GM12878 (cell line): ENCODE measurements at regions not wholly inside any gene's neighbourhood (a gene's known extent, or its start where the extent isn't known, plus 50 kb on each side); places are given as distances from the start of the nearest gene placed in this dataset.

Experiments
- ATAC-seq: fragments of 200-7000 bp; cut with Tn5 transposase; 3 replicates; pipeline ENCODE4 v1.9.1; 2020; ENCODE audit warnings: mild to moderate bottlenecking, moderate library complexity
- BruUV-seq: library from RNA; stranded (reverse); fragments of 400-500 nt; replicated peaks from 2 replicates; lab custom pipeline; 2021; lab: Mats Ljungman, UMichigan
- CTCF ChIA-PET: fragments of 300-600 bp; sonication (Branson Sonifier 250); formaldehyde crosslinking; extraction: SDS; loops from one replicate; lab custom pipeline; 2021; ENCODE audit warnings: inconsistent platforms; lab: Yijun Ruan, JAX
- POLR2A ChIA-PET: fragments of 350-600 bp; formaldehyde crosslinking; extraction: SDS; loops from one replicate; lab custom pipeline; 2021; ENCODE audit warnings: inconsistent platforms; lab: Charles Lee
- RAD21 ChIA-PET: fragments of 300-600 bp; sonication (Branson Sonifier 250); formaldehyde crosslinking; loops from one replicate; lab custom pipeline; 2023; ENCODE audit warnings: antibody characterized with exemption; ENCODE audit not compliant: unreplicated experiment; lab: Charles Lee
- SMC1A ChIA-PET: fragments of 300-600 bp; sonication (Branson Sonifier 250); formaldehyde crosslinking; loops from one replicate; lab custom pipeline; 2023; ENCODE audit not compliant: unreplicated experiment, uncharacterized antibody; lab: Charles Lee
- DNase-seq: peaks from one replicate; pipeline ENCODE4 v3.0.0-alpha.2; 2011; ENCODE audit warnings: low read depth, low spot score
- FAIRE-seq: peaks from 3 replicates; lab custom pipeline; 2011; peaks lifted over from hg19 to GRCh38; lab: Jason Lieb, UNC
- H2AFZ ChIP-seq: 2 replicates; pipeline ENCODE4 v1.6.0; 2011; ENCODE audit warnings: low read depth, low read length, control low read depth; ENCODE audit not compliant: control insufficient read depth
- H3K27ac ChIP-seq: 2 replicates; pipeline ENCODE4 v1.5.1; 2011; ENCODE audit warnings: control low read depth; ENCODE audit not compliant: control insufficient read depth, insufficient read depth
- H3K27me3 ChIP-seq, 2 experiments: replicated peaks in 1 of 2; 2 replicates each; pipeline versions ENCODE4 v1.6.0 to v1.6.1; 2011; ENCODE audit warnings: low read length in 1 of 2; ENCODE audit not compliant: control insufficient read depth in 2 of 2, insufficient read depth in 2 of 2
- H3K36me3 ChIP-seq, 2 experiments: 2 replicates each; pipeline ENCODE4 v1.5.1; 2011; ENCODE audit warnings: low read length in 1 of 2; ENCODE audit not compliant: control insufficient read depth in 2 of 2, insufficient read depth in 2 of 2
- H3K4me1 ChIP-seq: 2 replicates; pipeline ENCODE4 v1.6.1; 2011; ENCODE audit warnings: mild to moderate bottlenecking, low read length, moderate library complexity, mixed read lengths; ENCODE audit not compliant: control insufficient read depth, insufficient read depth
- H3K4me2 ChIP-seq: 2 replicates; pipeline ENCODE4 v1.6.0; 2011; ENCODE audit warnings: control low read depth; ENCODE audit not compliant: control insufficient read depth, insufficient read depth
- H3K4me3 ChIP-seq: fragments of 200-600 bp; sonication (generic); 2 replicates; pipeline ENCODE4 v1.5.1; 2016
- H3K79me2 ChIP-seq: 2 replicates; pipeline ENCODE4 v1.6.0; 2011; ENCODE audit warnings: low read length; ENCODE audit not compliant: control insufficient read depth, insufficient read depth
- H3K9ac ChIP-seq: 2 replicates; pipeline ENCODE4 v1.8.0; 2011; ENCODE audit warnings: low read length, control low read depth, mixed read lengths; ENCODE audit not compliant: control insufficient read depth, insufficient read depth
- H3K9me3 ChIP-seq: replicated peaks from 3 replicates; pipeline ENCODE4 v1.5.1; 2011; ENCODE audit warnings: mild to moderate bottlenecking, low read length; ENCODE audit not compliant: control insufficient read depth, insufficient read depth
- H4K20me1 ChIP-seq: 2 replicates; pipeline ENCODE4 v1.6.0; 2011; ENCODE audit not compliant: control insufficient read depth, insufficient read depth
- ASH2L ChIP-seq: fragments of 300-600, 200-600 bp; sonication (generic); IDR thresholded peaks from 2 replicates; pipeline ENCODE4 v1.6.1; 2017; ENCODE audit warnings: low read depth, mild to moderate bottlenecking, borderline replicate concordance
- CBFB ChIP-seq: IDR thresholded peaks from 2 replicates; pipeline ENCODE4 v1.6.1; 2016; ENCODE audit warnings: antibody characterized with exemption, low read depth
- KLF5 ChIP-seq: fragments of 450-650 bp; IDR thresholded peaks from 2 replicates; pipeline ENCODE4 v1.6.1; 2014; ENCODE audit warnings: mild to moderate bottlenecking; ENCODE audit not compliant: partially characterized antibody
- MEF2B ChIP-seq: fragments of 450-650 bp; IDR thresholded peaks from 2 replicates; pipeline ENCODE4 v1.6.1; 2018; ENCODE audit warnings: mild to moderate bottlenecking, moderate library complexity; ENCODE audit not compliant: partially characterized antibody, poor library complexity, severe bottlenecking
- RAD51 ChIP-seq: fragments of 450-650 bp; IDR thresholded peaks from 2 replicates; pipeline ENCODE4 v1.6.1; 2016; ENCODE audit warnings: moderate library complexity, mild to moderate bottlenecking, inconsistent platforms
- SMC3 ChIP-seq: IDR thresholded peaks from 2 replicates; pipeline ENCODE4 v1.6.1; 2011; ENCODE audit warnings: low read length, improper control_type of control experiment, borderline replicate concordance
- WGBS: methylation state at CpG from one replicate; pipeline ENCODE4 v1.1.6; 2016; ENCODE audit warnings: low lambda C conversion rate; ENCODE audit not compliant: insufficient replicate concordance, insufficient coverage; ENCODE audit errors: missing lambda C conversion rate; 5-methylcytosine and 5-hydroxymethylcytosine counted together
- in situ Hi-C: fragments of 300-500 bp; cut with MboI; formaldehyde crosslinking; loops from 9 replicates; pipeline ENCODE4 v1.14.3; 2018; ENCODE audit warnings: mixed read lengths
- intact Hi-C: fragments of 100-400 bp; cut with micrococcal nuclease; formaldehyde crosslinking; loops from one replicate; pipeline ENCODE4 v1.14.2; 2022; ENCODE audit not compliant: unreplicated experiment
- TF ChIP-seq, protein P1 (sequence below): fragments of 450-650 bp; formaldehyde crosslinking; IDR thresholded peaks from 2 replicates; pipeline ENCODE4 v1.4.0; 2020; ENCODE audit warnings: mild to moderate bottlenecking, moderate library complexity
- TF ChIP-seq, protein P2 (sequence below): IDR thresholded peaks from 2 replicates; pipeline ENCODE4 v1.6.1; 2011; ENCODE audit warnings: low read depth, mild to moderate bottlenecking, low read length, moderate library complexity, borderline replicate concordance; ENCODE audit errors: extremely low read depth
- TF ChIP-seq, protein P3 (sequence below): fragments of 450-650 bp; IDR thresholded peaks from 2 replicates; pipeline ENCODE4 v1.6.1; 2017; ENCODE audit warnings: mild to moderate bottlenecking, moderate library complexity
- TF ChIP-seq, protein P4 (sequence below): IDR thresholded peaks from 2 replicates; pipeline ENCODE4 v1.6.1; 2011; ENCODE audit warnings: borderline replicate concordance, low read depth, mild to moderate bottlenecking, moderate library complexity, mixed read lengths, low read length; ENCODE audit not compliant: insufficient read depth; ENCODE audit errors: extremely low read length

DNA sequence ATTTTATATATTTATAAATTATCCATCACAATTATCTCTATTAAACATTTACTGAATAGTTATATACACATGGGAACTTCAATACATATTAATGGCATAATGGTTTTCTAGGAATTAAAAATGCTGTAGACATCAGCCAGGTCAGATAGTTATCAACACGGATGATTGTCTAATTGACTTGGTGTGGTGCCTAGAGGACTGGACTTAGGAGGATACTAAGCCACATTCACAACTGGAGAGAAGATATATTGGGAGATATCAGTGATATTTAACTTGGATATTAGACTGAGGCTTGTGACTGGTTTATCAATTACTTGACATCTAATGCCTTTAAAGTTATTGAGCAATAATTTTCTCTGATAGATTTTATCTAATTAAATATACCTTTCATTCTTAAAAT is 794.5 kb upstream of the ANO3 start:
- ChIA-PET RAD21 (no interaction called here), POLR2A (no interaction called here), SMC1A (no interaction called here), CTCF (interaction anchor here (0.6 kb wide), 1 partner anchor 893 kb away, joined by 4 read pairs; no protein-coding TSS in a partner anchor)
- no peak overlapping the region for H3K9ac ChIP-seq
- H3K36me3 ChIP-seq: no peaks in the 10 kb centered on the region
- H3K27ac ChIP-seq: no peak overlapping the region
- H3K27me3 ChIP-seq: no peaks in the 10 kb centered on the region
- intact Hi-C loops: no loop called here
- BruUV-seq: no TSS peak
- no peak for DNase-seq
- H3K4me2 ChIP-seq: no peak overlapping the region
- no peaks in the 10 kb centered on the region for H3K4me1 ChIP-seq
- no peak for FAIRE-seq
- WGBS: 36% methylated on average over 1 of the region's 1 CpG
- TF ChIP-seq SMC3 (no peak), MEF2B (no peak), RAD51 (no peak), KLF5 (no peak), CBFB (no peak), ASH2L (no peak)
- TF ChIP-seq, protein P1, sequence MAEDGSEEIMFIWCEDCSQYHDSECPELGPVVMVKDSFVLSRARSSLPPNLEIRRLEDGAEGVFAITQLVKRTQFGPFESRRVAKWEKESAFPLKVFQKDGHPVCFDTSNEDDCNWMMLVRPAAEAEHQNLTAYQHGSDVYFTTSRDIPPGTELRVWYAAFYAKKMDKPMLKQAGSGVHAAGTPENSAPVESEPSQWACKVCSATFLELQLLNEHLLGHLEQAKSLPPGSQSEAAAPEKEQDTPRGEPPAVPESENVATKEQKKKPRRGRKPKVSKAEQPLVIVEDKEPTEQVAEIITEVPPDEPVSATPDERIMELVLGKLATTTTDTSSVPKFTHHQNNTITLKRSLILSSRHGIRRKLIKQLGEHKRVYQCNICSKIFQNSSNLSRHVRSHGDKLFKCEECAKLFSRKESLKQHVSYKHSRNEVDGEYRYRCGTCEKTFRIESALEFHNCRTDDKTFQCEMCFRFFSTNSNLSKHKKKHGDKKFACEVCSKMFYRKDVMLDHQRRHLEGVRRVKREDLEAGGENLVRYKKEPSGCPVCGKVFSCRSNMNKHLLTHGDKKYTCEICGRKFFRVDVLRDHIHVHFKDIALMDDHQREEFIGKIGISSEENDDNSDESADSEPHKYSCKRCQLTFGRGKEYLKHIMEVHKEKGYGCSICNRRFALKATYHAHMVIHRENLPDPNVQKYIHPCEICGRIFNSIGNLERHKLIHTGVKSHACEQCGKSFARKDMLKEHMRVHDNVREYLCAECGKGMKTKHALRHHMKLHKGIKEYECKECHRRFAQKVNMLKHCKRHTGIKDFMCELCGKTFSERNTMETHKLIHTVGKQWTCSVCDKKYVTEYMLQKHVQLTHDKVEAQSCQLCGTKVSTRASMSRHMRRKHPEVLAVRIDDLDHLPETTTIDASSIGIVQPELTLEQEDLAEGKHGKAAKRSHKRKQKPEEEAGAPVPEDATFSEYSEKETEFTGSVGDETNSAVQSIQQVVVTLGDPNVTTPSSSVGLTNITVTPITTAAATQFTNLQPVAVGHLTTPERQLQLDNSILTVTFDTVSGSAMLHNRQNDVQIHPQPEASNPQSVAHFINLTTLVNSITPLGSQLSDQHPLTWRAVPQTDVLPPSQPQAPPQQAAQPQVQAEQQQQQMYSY: no peak
- TF ChIP-seq, protein P2, sequence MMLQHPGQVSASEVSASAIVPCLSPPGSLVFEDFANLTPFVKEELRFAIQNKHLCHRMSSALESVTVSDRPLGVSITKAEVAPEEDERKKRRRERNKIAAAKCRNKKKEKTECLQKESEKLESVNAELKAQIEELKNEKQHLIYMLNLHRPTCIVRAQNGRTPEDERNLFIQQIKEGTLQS: no peak
- TF ChIP-seq, protein P3, sequence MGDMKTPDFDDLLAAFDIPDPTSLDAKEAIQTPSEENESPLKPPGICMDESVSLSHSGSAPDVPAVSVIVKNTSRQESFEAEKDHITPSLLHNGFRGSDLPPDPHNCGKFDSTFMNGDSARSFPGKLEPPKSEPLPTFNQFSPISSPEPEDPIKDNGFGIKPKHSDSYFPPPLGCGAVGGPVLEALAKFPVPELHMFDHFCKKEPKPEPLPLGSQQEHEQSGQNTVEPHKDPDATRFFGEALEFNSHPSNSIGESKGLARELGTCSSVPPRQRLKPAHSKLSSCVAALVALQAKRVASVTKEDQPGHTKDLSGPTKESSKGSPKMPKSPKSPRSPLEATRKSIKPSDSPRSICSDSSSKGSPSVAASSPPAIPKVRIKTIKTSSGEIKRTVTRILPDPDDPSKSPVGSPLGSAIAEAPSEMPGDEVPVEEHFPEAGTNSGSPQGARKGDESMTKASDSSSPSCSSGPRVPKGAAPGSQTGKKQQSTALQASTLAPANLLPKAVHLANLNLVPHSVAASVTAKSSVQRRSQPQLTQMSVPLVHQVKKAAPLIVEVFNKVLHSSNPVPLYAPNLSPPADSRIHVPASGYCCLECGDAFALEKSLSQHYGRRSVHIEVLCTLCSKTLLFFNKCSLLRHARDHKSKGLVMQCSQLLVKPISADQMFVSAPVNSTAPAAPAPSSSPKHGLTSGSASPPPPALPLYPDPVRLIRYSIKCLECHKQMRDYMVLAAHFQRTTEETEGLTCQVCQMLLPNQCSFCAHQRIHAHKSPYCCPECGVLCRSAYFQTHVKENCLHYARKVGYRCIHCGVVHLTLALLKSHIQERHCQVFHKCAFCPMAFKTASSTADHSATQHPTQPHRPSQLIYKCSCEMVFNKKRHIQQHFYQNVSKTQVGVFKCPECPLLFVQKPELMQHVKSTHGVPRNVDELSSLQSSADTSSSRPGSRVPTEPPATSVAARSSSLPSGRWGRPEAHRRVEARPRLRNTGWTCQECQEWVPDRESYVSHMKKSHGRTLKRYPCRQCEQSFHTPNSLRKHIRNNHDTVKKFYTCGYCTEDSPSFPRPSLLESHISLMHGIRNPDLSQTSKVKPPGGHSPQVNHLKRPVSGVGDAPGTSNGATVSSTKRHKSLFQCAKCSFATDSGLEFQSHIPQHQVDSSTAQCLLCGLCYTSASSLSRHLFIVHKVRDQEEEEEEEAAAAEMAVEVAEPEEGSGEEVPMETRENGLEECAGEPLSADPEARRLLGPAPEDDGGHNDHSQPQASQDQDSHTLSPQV: no peak
- TF ChIP-seq, protein P4, sequence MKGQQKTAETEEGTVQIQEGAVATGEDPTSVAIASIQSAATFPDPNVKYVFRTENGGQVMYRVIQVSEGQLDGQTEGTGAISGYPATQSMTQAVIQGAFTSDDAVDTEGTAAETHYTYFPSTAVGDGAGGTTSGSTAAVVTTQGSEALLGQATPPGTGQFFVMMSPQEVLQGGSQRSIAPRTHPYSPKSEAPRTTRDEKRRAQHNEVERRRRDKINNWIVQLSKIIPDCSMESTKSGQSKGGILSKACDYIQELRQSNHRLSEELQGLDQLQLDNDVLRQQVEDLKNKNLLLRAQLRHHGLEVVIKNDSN: no peak
- H3K9me3 ChIP-seq: no peaks in the 10 kb centered on the region
- H3K79me2 ChIP-seq: no peaks in the 10 kb centered on the region
- no peaks in the 10 kb centered on the region for H4K20me1 ChIP-seq
- H2AFZ ChIP-seq: no peak overlapping the region
- in situ Hi-C loops: no loop called here
- no peak for ATAC-seq
- H3K4me3 ChIP-seq: no peak overlapping the region
